Endothelial cell of umbilical vein (primary cell): ENCODE measurements at regions not wholly inside any gene's neighbourhood (a gene's known extent, or its start where the extent isn't known, plus 50 kb on each side); places are given as distances from the start of the nearest gene placed in this dataset.

ENCODE experiments used
- EZH2 ChIP-seq: IDR thresholded peaks from 2 replicates; pipeline ENCODE4 v1.6.1; 2012; ENCODE audit warnings: borderline replicate concordance, low read depth, mild to moderate bottlenecking, moderate library complexity, low read length, inconsistent platforms; ENCODE audit not compliant: severe bottlenecking
- GATA2 ChIP-seq: IDR thresholded peaks from 2 replicates; pipeline ENCODE4 v1.7.0; 2011; ENCODE audit warnings: low read depth, mild to moderate bottlenecking, moderate library complexity, mixed read lengths, low read length; ENCODE audit not compliant: insufficient read length, insufficient read depth
- POLR2A ChIP-seq: IDR thresholded peaks from 2 replicates; pipeline ENCODE4 v1.6.1; 2012; ENCODE audit warnings: low read depth, mild to moderate bottlenecking, control low read depth, low read length
- TF ChIP-seq, protein P1 (sequence below), 2 donors: IDR thresholded peaks; 1 replicate in 1 of 2; 2 replicates in 1 of 2; pipeline ENCODE4 v1.5.1; 2011; ENCODE audit warnings: low read length in 2 of 2, mild to moderate bottlenecking in 2 of 2, moderate library complexity in 2 of 2, control low read depth in 1 of 2, inconsistent platforms in 1 of 2, low read depth in 1 of 2; ENCODE audit not compliant: insufficient read depth in 1 of 2; ENCODE audit errors: extremely low read depth in 1 of 2

DNA sequence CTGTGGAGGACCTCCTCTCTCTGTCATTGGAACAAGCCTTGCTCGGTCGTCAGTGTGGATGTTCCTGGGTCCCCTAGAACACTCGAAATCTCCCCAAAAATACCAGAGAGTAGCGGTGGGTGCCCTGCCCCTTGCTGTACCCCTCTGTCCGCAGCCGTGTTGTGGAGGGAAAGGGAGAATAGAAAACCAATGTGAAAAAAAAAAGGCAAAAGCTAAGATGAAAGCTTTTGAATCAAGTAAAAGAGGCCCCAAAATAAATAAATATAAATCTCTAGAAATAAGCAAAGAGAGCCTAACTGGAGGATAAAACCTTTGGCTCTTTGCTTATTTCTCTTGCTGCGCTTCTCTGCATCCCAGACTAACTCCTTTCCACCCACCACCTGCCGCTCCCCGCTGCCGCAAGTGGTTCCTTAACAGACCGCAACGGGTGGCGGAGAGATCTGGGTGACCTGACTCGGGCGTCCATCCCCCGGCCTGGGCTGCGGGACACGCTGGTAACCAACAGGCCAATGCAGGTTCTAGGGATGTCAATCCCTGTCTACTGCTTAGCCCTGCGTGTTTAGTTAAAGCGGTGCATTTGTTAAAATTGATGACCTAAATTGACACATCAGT is 110.0 kb downstream of the GPX5 start:
- no peak for TF ChIP-seq POLR2A
- TF ChIP-seq, protein P1, sequence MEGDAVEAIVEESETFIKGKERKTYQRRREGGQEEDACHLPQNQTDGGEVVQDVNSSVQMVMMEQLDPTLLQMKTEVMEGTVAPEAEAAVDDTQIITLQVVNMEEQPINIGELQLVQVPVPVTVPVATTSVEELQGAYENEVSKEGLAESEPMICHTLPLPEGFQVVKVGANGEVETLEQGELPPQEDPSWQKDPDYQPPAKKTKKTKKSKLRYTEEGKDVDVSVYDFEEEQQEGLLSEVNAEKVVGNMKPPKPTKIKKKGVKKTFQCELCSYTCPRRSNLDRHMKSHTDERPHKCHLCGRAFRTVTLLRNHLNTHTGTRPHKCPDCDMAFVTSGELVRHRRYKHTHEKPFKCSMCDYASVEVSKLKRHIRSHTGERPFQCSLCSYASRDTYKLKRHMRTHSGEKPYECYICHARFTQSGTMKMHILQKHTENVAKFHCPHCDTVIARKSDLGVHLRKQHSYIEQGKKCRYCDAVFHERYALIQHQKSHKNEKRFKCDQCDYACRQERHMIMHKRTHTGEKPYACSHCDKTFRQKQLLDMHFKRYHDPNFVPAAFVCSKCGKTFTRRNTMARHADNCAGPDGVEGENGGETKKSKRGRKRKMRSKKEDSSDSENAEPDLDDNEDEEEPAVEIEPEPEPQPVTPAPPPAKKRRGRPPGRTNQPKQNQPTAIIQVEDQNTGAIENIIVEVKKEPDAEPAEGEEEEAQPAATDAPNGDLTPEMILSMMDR (IDR thresholded peaks at IDR 0.05; ENCODE audit: extremely low read depth in 1 of 2, insufficient read depth in 1 of 2, low read depth in 1 of 2, low read length in 2 of 2) = no peak
- TF ChIP-seq GATA2 = no peak
- TF ChIP-seq EZH2 = no peak
